Right ventricle myocardium superior (tissue), 1 donor: ENCODE measurements at regions not wholly inside any gene's neighbourhood (a gene's known extent, or its start where the extent isn't known, plus 50 kb on each side); places are given as distances from the start of the nearest gene placed in this dataset.

Experiments used
- ATAC-seq: fragments of 200-7000 bp; cut with Tn5 transposase; one replicate; pipeline ENCODE4 v1.9.1; 2020; ENCODE audit warnings: mild to moderate bottlenecking; ENCODE audit not compliant: poor library complexity
- DNase-seq: peaks from one replicate; pipeline ENCODE4 v3.0.0-alpha.2; 2020
- intact Hi-C: fragments of 100-400 bp; cut with DNase I; formaldehyde crosslinking; loops from one replicate; pipeline ENCODE4 v1.11.2; 2022
- donor health status: DM: no; HTN: yes; CAD: no; lungs with severe emphysema.

DNA sequence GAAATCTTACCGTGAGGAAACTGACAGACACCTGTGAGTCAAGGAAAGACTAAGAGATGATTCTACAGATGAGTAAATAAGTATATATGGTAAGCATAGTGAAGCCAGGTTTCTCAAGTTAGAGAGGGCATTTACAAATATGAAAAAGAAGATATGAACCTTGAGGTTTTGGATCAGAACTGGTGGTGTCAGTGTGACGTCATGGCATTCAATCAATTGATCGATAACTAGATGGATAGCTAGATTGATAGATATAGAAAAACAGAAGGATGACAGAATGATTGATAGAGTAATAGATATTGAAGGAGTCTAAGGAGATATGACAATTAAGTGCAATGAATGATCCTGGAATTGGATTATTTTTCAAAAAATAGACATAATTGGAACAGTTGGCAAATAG lies 350.2 kb upstream of the MC4R start:
- DNase-seq: no peak
- intact Hi-C loops: no loop called here
- no peak for ATAC-seq

DNA sequence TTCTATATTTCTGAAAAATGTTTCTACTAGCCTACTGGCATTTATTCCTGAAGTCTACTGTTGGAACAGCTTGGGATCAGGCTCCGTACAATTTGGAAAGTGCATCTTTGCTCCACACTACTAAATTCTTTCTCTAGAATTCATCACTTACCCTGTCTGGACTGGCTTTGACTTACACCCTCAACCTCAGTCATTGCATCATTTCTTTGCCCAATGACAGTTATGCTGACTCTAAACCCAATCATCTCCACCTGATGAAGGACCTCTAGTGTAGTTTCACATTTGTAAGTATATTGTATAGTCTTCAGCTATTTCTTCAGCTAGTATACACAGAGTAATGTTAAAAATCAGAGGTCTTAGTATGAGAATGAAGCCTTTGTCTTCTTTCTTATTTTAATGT lies 359.6 kb upstream of the MC4R start:
- intact Hi-C loops: no loop called here
- ATAC-seq: no peak
- no peak for DNase-seq

DNA sequence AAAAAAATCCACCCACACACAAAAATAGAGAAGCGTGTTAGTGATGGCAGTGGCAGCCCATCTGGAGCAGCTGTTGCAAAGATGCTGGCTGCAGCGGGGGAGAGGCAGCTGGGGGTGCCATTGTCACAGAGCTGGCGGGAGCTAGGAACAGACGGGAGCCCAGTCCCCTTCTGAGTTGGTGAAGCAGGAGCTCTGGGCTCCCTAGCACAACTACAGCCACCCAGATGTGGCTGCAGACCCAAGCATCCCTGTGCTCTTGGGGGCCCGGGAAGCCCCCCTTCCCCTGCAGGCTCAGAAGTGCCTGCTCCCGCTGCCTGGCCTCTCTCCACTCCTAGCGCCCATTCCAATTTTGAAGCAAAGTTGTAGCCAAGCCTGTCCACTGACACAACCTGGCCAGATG lies 366.6 kb upstream of the MC4R start:
- intact Hi-C loops: no loop called here
- no peak for ATAC-seq
- DNase-seq: no peak

DNA sequence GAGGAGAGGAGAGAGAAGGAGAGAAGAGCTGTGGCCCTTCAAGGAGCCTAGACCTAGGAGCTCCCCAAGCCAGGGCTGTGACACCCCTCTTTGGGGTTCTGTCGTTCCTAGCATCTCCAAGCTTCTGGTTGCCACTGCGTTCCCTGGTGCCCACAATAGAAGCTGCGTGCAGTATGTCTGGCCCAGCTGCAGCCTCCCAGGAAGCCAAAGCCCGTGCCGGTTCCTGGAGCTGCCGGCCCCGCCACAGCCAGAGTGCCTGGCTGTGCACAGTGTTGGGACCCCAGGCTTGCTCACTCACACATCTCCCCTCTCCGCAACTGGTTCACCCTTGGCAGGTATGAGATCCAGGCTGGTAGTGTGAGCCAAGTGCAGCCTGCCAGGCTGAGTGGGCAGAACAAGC lies 367.7 kb upstream of the MC4R start:
- intact Hi-C loops: no loop called here
- no peak for ATAC-seq
- DNase-seq: no peak

DNA sequence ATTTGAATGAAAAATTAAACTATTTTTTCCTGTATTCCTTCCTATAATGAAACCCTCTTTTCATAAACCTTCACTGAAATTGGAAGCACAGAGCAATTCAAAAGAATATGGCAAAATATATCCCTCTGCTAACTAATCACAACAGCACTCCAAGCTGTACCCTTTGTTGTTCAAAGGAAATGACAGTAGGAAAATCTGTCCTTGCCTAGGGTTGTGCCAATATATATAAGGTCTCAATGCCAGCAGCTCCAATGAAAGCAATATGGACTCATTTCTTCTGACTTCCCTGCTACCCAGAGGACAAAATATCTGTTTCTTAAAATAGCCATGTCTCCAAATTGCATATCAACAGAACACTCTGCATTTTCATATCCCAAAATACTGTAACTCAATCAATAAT lies 373.9 kb upstream of the MC4R start:
- intact Hi-C loops: no loop called here
- no peak for DNase-seq

DNA sequence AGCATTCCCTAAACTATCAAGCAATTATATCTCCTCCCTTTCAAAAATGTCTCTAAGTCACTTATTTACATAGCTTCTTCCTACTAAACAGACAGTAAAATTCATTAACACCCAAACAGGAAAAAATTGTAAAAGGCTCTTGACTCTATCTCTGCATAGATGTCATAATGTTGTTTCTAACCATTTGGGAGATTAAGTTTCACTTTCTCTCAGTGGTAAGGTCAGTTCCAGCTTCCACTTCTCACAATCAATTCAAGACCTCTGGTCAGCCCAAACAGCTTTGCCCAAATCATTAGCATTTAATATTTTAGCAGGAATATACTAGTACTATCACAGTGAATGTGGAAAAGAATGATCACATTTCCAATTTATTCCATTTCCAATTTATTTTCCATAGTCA lies 374.3 kb upstream of the MC4R start:
- no peak for DNase-seq
- no peak for ATAC-seq
- intact Hi-C loops: no loop called here

More for the DNA sequence above, 373.9 kb upstream of the MC4R start:
- ATAC-seq: no peak

DNA sequence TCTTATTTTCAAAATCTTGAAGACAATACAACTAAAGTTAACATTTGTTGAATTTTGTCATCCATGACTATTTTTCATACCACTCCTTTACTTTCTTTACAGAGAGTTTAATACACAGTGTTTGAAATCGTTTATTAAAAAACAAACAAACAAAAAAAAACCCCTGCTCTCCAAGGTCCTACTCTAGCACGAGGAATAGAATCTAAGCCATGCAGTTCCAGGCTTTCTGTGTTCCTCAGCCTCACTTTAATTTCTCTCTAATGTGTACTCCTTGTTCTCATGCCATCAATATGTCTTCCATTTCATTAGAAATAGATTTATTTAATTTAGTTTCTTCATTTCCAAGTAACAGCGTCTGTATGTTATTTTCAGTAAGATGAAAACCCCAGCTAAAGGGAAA lies 381.2 kb upstream of the MC4R start:
- ATAC-seq (no peak), DNase-seq (no peak)
- intact Hi-C loops: no loop called here

DNA sequence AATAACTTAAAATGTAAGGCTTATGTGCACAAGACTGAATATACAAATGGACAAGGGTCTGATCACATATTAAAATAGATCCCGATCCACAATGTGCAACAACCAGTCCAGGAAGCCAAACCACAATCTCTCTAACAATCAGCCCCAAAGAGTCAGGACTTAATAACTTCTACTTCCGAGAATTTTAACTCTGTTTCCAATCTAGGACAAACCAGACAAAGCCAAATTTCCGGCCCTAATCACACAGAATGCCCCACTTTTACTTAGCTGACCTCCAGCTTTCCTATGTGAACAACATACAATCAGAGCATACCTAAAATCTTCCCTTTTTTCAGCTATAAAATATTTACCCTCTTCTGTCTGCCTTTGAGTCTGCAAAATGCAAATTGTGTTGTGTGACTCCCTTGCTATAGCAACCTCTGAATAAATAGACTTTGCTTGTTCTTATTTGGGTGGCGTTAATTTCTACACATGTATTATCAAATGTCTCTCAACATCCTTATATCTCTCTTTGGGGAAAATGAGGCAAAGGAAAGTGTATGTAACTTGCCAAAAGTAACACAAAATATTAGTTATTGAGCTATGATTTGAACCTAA lies 381.9 kb upstream of the MC4R start:
- ATAC-seq: no peak
- intact Hi-C loops: no loop called here

DNA sequence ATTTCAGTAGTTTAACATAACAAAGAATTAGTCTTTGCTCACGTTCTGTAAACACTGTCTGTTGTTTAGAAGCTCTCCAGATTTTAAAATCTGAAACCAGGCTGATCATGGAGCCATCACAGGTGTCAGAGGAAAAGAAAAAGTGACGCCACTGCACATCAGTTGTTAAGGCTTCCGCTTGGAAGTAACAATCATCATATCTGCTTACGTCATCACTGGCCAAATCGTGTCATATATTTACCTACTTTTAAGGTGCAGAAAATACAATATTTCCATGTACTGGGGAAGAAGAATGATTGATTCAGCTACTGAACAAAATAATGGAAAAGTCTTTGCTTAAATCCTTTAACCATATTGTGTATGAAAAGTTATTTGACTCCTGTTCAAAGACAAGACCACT lies 382.6 kb upstream of the MC4R start:
- intact Hi-C loops: no loop called here
- ATAC-seq: no peak
- DNase-seq: no peak

More for the DNA sequence above, 381.9 kb upstream of the MC4R start:
- no peak for DNase-seq

DNA sequence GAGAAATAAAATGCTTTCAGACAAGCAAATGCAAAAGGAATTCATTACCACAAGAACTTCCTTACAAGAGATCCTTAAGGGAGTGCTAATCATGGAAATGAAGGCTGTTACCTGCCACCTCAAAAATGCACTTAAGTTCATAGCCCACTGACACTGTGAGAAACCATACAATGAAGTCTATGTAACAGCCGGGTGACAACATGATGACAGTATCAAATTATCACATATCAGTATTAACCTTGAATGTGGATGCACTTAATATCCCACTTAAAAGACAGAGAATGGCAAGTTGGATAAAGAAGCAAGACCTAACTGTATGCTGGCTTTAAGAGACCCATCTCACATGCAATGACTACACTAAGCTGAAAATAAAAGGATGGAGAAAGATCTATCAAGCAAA lies 403.4 kb upstream of the MC4R start:
- no peak for DNase-seq
- intact Hi-C loops: no loop called here
- no peak for ATAC-seq

DNA sequence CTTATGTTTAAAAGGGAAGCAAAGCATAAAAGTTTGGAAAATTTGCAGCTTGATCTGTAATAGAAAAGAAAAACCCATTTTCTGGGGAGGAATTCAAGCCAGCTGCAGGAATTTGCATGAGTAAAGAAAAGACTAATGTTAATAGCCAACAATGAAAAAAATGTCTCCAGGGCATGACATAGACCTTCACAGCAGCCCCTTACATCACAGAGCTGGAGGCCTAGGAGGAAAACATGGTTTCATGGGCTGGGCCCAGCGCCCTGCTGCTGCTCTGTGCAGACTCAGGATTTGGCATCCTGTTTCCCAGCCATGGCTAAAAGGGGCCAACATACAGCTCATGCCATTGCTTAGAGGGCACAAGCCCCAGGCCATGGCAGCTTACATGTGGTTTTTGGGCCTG lies 411.6 kb upstream of the MC4R start:
- DNase-seq (no peak), ATAC-seq (no peak)
- intact Hi-C loops: no loop called here

DNA sequence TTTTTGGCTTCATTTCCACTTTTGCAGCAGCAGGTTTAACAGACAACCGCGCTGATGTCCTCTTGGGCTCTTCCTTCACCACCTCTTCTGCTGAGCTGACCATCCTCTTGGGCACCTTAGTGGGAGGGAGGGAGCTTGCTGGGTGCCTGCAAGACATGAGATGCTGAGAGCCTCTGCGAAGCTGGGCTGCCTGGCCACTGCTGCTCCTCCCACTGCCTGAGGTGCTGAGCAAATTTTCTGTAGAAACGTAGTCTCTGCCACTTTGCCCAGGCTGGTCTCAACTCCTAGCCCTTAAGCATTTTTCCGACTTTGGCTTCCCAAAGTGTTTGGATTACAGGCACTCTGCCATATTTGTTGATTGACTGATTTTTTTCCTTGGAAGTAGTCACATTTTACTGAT lies 422.2 kb upstream of the MC4R start:
- no peak for DNase-seq

DNA sequence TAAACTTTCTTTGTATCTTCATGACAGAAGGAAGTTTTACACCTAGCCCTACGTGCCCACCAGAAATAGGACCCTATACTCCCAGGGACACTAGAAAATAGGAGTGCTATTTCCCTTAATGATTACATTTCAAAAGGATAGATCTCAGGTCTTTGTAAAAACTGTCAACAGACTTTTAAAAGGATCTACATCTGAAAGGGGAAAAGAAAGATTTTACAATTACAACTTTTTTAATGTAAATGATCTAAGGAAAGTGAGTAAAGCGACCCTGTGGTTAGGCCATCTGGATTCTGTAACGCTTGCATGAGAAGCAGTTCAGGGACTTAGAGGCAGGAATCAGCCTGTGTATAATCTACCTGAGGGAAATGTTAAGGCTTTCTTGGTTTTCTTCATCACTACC lies 431.8 kb upstream of the MC4R start:
- intact Hi-C loops: no loop called here
- no peak for ATAC-seq
- no peak for DNase-seq

More for the DNA sequence above, 422.2 kb upstream of the MC4R start:
- ATAC-seq: no peak
- intact Hi-C loops: no loop called here

DNA sequence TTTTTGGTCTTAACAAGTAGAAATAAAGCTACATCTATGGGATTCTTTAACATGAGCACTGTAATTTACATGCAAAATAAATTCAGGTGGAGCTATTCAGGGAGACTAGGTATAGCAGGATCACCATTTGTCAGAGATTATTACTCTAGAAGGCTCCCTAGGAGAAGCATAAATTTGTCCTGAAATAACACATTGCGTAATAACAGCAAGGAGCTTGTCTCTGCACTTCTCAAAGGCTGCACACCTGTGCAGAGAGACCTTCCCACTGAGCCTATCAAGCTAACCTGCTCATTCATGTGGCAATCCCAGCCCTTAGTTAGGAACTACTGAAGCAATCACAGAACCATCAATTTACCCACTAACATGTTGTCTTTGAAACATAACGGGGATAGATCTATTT lies 437.4 kb upstream of the MC4R start:
- intact Hi-C loops: no loop called here
- ATAC-seq (no peak), DNase-seq (no peak)

DNA sequence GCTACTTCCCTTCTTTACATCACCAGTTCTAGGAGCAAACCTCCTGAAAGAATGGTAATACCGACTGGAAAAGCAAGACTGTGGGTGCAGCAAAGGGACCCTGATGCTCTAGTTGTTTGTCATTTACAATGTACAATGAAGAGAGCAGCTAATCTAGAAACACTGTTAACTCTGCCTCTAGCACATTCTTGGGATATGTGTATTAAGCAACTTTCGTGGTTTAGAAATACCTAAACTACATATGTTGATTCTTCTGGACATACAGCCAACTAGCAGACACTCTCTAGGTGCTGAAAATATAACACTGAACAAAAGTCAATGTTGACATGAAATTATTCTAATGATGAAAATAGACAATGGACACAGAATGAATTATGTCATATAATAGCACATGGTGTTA lies 440.3 kb upstream of the MC4R start:
- ATAC-seq (no peak), DNase-seq (no peak)
- intact Hi-C loops: no loop called here

DNA sequence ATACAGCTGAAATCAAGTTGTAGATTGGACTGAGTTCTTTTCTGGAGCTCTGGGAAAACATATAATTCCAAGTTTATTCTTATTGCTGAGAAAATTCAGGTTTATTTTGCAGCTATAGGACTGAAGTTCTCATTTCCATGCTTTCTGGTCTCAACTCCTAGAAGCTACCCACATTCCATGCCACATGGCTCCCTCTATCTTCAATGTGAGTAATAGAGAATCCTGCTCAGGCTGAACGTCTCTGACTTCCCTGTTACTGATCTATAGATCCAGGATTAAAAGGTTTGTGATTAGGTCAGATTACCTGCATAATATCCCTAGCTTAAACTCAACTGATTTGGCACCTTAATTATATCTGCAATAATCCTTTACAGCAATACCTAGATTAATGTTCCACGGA lies 453.8 kb upstream of the MC4R start:
- ATAC-seq (no peak), DNase-seq (no peak)
- intact Hi-C loops: loop anchor here (10.0 kb wide), 1 partner anchor 142 kb away; no protein-coding TSS in a partner anchor

DNA sequence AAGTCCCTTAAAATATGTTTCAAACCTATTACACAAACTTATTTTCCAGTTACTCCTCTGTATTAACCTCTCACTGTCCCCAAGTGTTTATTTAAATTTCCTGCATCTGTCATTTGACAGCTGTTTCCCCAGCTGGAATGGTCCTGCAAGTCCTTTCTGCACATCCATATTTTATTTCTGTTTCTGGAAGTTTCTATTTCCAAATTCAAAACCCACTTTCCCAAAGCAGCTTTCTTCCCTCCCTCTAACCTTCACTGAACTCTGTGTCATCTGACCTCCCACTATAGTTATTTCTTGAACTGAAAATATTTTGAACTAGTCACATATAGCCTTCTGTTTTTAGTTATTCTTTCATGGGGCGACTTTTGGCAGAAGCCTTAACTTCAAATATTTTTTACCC lies 459.4 kb upstream of the MC4R start:
- intact Hi-C loops: no loop called here
- DNase-seq (no peak), ATAC-seq (no peak)

DNA sequence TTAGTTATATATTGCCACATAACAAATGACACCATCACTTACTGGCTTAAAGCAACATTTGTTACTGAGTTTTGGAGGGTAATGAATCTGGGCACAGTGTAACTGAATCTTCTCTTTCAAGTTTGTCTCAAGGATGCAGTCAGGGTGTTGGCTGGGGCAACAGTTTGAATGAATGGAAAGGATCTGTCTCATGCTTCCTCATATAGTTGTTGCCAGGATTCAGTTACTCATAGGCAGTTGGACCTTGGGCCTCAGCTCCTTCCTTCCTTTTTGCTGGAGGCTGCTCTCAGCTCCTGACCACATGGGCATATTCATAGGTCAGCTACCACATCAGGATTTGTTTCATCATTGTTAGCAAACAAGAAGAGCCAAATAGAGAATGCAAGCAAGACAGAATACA lies 466.1 kb upstream of the MC4R start:
- ATAC-seq: no peak
- intact Hi-C loops: no loop called here
- DNase-seq: no peak

DNA sequence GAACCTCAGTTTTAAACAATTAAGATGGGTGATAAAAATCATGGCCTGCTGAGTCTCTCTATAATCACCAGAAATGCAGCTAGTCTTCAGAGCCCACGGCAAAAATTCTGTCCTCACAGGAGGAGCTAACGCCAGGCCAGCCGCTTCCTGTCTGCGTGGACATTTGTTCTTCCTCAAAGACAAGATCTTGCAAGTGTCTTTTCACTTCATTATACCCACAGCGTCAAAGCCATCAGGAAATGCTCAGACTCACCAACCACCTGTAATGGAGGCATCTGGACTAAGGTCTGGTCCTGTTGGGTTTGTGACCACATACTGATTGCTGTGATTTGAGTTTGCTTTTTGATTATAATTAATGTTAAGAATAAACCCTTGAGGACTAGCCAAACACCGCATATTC lies 473.8 kb upstream of the MC4R start:
- intact Hi-C loops: no loop called here
- ATAC-seq: no peak
- DNase-seq: peak; percentile 34

DNA sequence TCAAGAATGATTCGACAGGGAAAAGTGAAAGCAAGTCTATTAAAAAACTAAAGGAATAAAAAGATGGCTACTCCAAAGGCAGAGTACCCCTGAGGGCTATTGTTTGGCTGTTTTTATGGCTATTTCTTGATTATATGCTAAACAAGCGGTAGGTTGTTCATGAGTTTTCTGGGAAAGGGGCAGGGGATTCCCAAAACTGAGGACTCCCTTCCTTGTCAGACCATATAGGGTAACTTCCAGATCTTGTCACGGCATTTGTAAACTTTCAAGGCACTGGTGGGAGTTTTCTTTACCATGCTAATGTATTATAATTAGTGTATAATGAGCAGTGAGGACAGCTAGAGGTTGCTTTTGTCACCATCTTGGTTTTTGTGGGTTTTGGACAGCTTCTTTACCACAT lies 474.9 kb upstream of the MC4R start:
- intact Hi-C loops: no loop called here
- ATAC-seq: no peak

DNA sequence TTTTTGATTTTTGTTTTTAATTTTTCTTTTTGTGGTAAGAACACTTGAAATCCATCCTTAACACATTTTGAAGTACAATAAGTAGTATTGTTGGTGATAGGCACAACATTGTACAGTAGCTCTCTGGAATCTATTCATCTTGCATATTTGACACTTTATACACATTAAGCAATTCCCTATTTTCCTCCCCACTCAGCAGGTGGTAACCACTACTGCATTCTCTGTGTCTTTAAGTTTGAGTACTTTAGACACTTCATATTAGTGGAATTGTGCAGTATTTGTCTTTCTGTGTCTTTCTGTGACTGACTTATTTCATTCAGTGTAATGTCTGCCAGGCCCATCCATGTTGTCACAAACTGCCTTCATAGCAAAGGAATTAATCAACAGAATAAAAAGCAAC lies 471.7 kb upstream of the CDH20 start:
- intact Hi-C loops: no loop called here
- ATAC-seq: no peak
- DNase-seq: no peak

More for the DNA sequence above, 474.9 kb upstream of the MC4R start:
- DNase-seq: no peak
